Gastroesophageal sphincter (tissue), 4 donors: ENCODE measurements at regions not wholly inside any gene's neighbourhood (a gene's known extent, or its start where the extent isn't known, plus 50 kb on each side); places are given as distances from the start of the nearest gene placed in this dataset.

Source experiments
- ATAC-seq: fragments of 150-250 bp; one replicate; pipeline ENCODE4 v1.9.1; 2016; ENCODE audit warnings: mild to moderate bottlenecking, moderate library complexity
- H3K27ac ChIP-seq, 4 donors: fragments of 200-600 bp; sonication (generic) in 3 of 4; 1 replicate in 3 of 4; 2 replicates in 1 of 4; pipeline ENCODE4 v1.5.1; 2016 to 2019
- H3K27me3 ChIP-seq: fragments of 200-600 bp; sonication (generic); one replicate; pipeline ENCODE4 v1.5.1; 2019
- H3K36me3 ChIP-seq, 2 donors: fragments of 200-600 bp; sonication (generic); one replicate each; pipeline ENCODE4 v1.5.1; 2019; ENCODE audit warnings: control low read depth in 1 of 2
- H3K4me1 ChIP-seq, 3 donors: fragments of 200-600 bp; sonication (generic); 1 replicate in 2 of 3; 2 replicates in 1 of 3; pipeline ENCODE4 v1.5.1; 2016 to 2019; ENCODE audit warnings: control low read depth in 2 of 3
- H3K4me3 ChIP-seq, 2 donors: fragments of 200-600 bp; sonication (generic); one replicate each; pipeline ENCODE4 v1.5.1; 2019; ENCODE audit warnings: mild to moderate bottlenecking in 1 of 2, moderate library complexity in 1 of 2
- H3K9me3 ChIP-seq, 3 donors: fragments of 200-600 bp; sonication (generic); one replicate each; pipeline ENCODE4 v1.5.1; 2017 to 2019; ENCODE audit warnings: control low read depth in 2 of 3
- CTCF ChIP-seq, 4 experiments: fragments of 200-600 bp in 2 of 4; fragments of 450-650 bp in 2 of 4; sonication (generic) in 1 of 4; IDR thresholded peaks; one replicate each; pipeline ENCODE4 v1.5.1; 2017 to 2019; ENCODE audit warnings: antibody characterized with exemption in 4 of 4, mild to moderate bottlenecking in 2 of 4, moderate library complexity in 2 of 4
- EP300 ChIP-seq: sonication (generic); formaldehyde crosslinking; IDR thresholded peaks from one replicate; pipeline ENCODE4 v1.6.1; 2017; ENCODE audit warnings: antibody characterized with exemption, mild to moderate bottlenecking
- POLR2A ChIP-seq, 2 donors: fragments of 450-650 bp; IDR thresholded peaks; one replicate each; pipeline ENCODE4 v1.6.1; 2017; ENCODE audit warnings: antibody characterized with exemption in 2 of 2, mild to moderate bottlenecking in 2 of 2, moderate library complexity in 1 of 2
- POLR2AphosphoS5 ChIP-seq: sonication (generic); formaldehyde crosslinking; IDR thresholded peaks from one replicate; pipeline ENCODE4 v1.6.1; 2017; ENCODE audit warnings: antibody characterized with exemption
- WGBS, 2 donors: methylation state at CpG; one replicate each; pipeline ENCODE4 v1.1.5; 2018; ENCODE audit warnings: low coverage in 1 of 2; 5-methylcytosine and 5-hydroxymethylcytosine counted together

- TF ChIP-seq CTCF (IDR thresholded peaks at IDR 0.05) (no peak), EP300 (no peak), POLR2A (IDR thresholded peaks at IDR 0.05) (no peak), POLR2AphosphoS5 (no peak)
- no peak overlapping the region for H3K27ac ChIP-seq
- 93% methylated on average over 5 of the region's 5 CpGs; no CpG with 5 or more reads in 1 of the 2 donors for WGBS, 2 donors
- ATAC-seq: no peak
- H3K36me3 ChIP-seq: no peaks in the 10 kb centered on the region
- no peaks in the 10 kb centered on the region for H3K4me1 ChIP-seq
- H3K27me3 ChIP-seq: no peaks in the 10 kb centered on the region
- H3K9me3 ChIP-seq: no peaks in the 10 kb centered on the region
- H3K4me3 ChIP-seq: no peak overlapping the region
Measured at GRCh38 chr9:75649060-75649459, 241.4 kb upstream of the PCSK5 start.

GRCh38 chr9:75651709-75652108, 238.8 kb upstream of the PCSK5 start:
- no peak overlapping the region for H3K27ac ChIP-seq
- TF ChIP-seq POLR2AphosphoS5: no peak
- no peak for TF ChIP-seq POLR2A (IDR thresholded peaks at IDR 0.05)
- no peak for TF ChIP-seq EP300
- TF ChIP-seq CTCF (IDR thresholded peaks at IDR 0.05): no peak
- no peaks in the 10 kb centered on the region for H3K9me3 ChIP-seq
- no peaks in the 10 kb centered on the region for H3K36me3 ChIP-seq
- no peaks in the 10 kb centered on the region for H3K27me3 ChIP-seq
- no peak overlapping the region for H3K4me3 ChIP-seq
- H3K4me1 ChIP-seq: no peaks in the 10 kb centered on the region
- WGBS, 2 donors: 43% methylated on average over 2 of the region's 2 CpGs; no CpG with 5 or more reads in 1 of the 2 donors
- no peak for ATAC-seq

- Histone ChIP-seq H3K9me3 (no peaks in the 10 kb centered on the region), H3K4me3 (no peak overlapping the region), H3K27me3 (no peaks in the 10 kb centered on the region), H3K36me3 (no peaks in the 10 kb centered on the region), H3K27ac (no peak overlapping the region), H3K4me1 (no peaks in the 10 kb centered on the region)
- no peak for ATAC-seq
- WGBS, 2 donors: 56 to 71% methylated on average over 1 of the region's 1 CpG
- TF ChIP-seq POLR2AphosphoS5 (no peak), POLR2A (IDR thresholded peaks at IDR 0.05) (no peak), EP300 (no peak), CTCF (IDR thresholded peaks at IDR 0.05) (no peak)
Measured at GRCh38 chr9:75653335-75653734, 237.1 kb upstream of the PCSK5 start.

GRCh38 chr9:75653750-75654149, 236.7 kb upstream of the PCSK5 start:
- no peaks in the 10 kb centered on the region for H3K27me3 ChIP-seq
- no peak overlapping the region for H3K4me3 ChIP-seq
- WGBS, 2 donors: 50 to 73% methylated on average over 1 to 2 of the region's 2 CpGs
- no peaks in the 10 kb centered on the region for H3K36me3 ChIP-seq
- no peak overlapping the region for H3K27ac ChIP-seq
- TF ChIP-seq POLR2A (IDR thresholded peaks at IDR 0.05) (no peak), EP300 (no peak), CTCF (IDR thresholded peaks at IDR 0.05) (no peak), POLR2AphosphoS5 (no peak)
- no peaks in the 10 kb centered on the region for H3K4me1 ChIP-seq
- H3K9me3 ChIP-seq: no peaks in the 10 kb centered on the region
- ATAC-seq: no peak

- WGBS, 2 donors: 59 to 65% methylated on average over 5 of the region's 5 CpGs
- H3K27ac ChIP-seq: no peak overlapping the region
- no peak overlapping the region for H3K4me3 ChIP-seq
- no peaks in the 10 kb centered on the region for H3K4me1 ChIP-seq
- H3K27me3 ChIP-seq: no peaks in the 10 kb centered on the region
- ATAC-seq: no peak
- no peaks in the 10 kb centered on the region for H3K36me3 ChIP-seq
- TF ChIP-seq CTCF (IDR thresholded peaks at IDR 0.05) (no peak), POLR2A (IDR thresholded peaks at IDR 0.05) (no peak), EP300 (no peak), POLR2AphosphoS5 (no peak)
- H3K9me3 ChIP-seq: no peaks in the 10 kb centered on the region
Measured at GRCh38 chr9:75657015-75657414, 233.5 kb upstream of the PCSK5 start.
